GM20000 (cell line): ENCODE measurements at regions not wholly inside any gene's neighbourhood (a gene's known extent, or its start where the extent isn't known, plus 50 kb on each side); places are given as distances from the start of the nearest gene placed in this dataset.

Experiments
- DNase-seq: peaks from one replicate; pipeline ENCODE4 v3.0.0; 2012; ENCODE audit warnings: low spot score
- TF ChIP-seq, protein P1 (sequence below): IDR thresholded peaks from 2 replicates; pipeline ENCODE4 v1.5.1; 2012; ENCODE audit warnings: mild to moderate bottlenecking, control low read depth; ENCODE audit errors: extremely low read depth, missing control alignments

- no peak for DNase-seq
- TF ChIP-seq, protein P1, sequence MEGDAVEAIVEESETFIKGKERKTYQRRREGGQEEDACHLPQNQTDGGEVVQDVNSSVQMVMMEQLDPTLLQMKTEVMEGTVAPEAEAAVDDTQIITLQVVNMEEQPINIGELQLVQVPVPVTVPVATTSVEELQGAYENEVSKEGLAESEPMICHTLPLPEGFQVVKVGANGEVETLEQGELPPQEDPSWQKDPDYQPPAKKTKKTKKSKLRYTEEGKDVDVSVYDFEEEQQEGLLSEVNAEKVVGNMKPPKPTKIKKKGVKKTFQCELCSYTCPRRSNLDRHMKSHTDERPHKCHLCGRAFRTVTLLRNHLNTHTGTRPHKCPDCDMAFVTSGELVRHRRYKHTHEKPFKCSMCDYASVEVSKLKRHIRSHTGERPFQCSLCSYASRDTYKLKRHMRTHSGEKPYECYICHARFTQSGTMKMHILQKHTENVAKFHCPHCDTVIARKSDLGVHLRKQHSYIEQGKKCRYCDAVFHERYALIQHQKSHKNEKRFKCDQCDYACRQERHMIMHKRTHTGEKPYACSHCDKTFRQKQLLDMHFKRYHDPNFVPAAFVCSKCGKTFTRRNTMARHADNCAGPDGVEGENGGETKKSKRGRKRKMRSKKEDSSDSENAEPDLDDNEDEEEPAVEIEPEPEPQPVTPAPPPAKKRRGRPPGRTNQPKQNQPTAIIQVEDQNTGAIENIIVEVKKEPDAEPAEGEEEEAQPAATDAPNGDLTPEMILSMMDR: no peak
These were observed 1185.7 kb upstream of the TSPY4 start for GRCh38 chrY:8151561-8151960.

GRCh38 chrY:8128578-8128977 lies 1208.7 kb upstream of the TSPY4 start:
- DNase-seq: no peak
- TF ChIP-seq, protein P1: no peak

GRCh38 chrY:8125907-8126571 lies 1211.2 kb upstream of the TSPY4 start:
- TF ChIP-seq, protein P1: no peak
- DNase-seq: no peak

DNA sequence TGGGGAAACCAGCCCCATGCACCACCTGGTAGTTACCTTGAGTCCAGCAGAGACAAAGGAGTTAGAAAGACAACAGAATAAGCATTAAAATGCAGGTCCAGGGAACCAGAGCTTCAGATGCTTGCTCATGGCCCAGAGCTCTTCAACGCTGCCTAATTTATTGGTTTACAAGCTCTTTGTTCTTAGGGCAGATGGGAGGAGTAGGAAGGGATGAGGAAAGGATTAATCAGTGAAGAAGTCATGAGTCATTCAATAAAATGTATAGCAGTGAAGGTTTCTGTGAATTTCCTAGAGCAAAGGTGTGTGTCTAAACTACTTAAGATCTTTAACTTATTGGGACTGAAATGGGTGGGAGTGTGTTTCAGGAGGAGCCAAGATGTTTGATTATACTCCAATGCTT lies 1210.3 kb upstream of the AMELY start:
- DNase-seq: no peak
- TF ChIP-seq, protein P1: no peak

DNA sequence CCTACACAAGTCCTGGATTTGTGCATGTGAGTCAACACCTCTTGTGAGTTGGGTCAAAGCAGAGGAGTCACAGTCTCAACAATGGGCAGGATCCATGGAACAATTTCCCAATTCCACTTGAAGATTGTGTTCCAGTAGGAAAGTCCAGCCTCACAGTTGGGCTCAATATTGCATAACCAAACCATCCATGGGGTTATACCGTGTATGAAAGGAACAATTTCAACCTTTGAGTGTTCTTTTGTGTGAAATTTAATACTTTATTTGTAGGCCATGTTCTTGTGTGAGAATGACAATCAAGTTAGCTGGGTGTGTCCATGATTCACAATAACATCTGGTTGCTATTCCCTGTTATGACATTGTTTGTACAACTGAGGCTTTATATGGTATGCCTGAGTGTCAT lies 1182.9 kb upstream of the AMELY start:
- TF ChIP-seq, protein P1: no peak
- no peak for DNase-seq

DNA sequence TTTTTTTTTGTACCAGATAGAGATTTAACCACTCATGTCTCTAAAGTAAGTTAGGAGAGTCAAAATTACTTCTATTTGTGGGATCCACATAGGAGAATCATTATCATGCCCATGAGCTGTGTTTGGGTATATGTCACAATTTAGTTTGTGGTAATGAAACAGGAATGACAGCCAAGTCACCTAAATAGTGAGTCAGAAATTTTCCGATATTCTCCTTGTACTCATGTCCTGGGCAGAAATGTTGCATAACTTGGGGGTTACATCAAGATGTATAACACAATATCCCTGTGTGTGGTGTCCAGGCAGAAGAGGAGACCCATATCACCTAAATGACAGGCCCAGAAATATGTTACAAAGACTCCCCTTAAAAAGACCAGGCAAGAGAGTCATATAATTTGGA lies 1181.4 kb upstream of the AMELY start:
- DNase-seq: no peak
- TF ChIP-seq, protein P1: no peak

- DNase-seq: no peak
- TF ChIP-seq, protein P1: no peak
These were observed 1174.4 kb upstream of the AMELY start for GRCh38 chrY:8085925-8086324.
